A549 (cell line): ENCODE measurements at regions not wholly inside any gene's neighbourhood (a gene's known extent, or its start where the extent isn't known, plus 50 kb on each side); places are given as distances from the start of the nearest gene placed in this dataset.

ENCODE experiments used
- FOSB ChIP-seq: fragments of 250-450 bp; sonication (Bioruptor Pico); IDR thresholded peaks from 2 replicates; pipeline ENCODE4 v1.5.0; 2020; ENCODE audit warnings: mild to moderate bottlenecking, moderate library complexity
- HOXA7 ChIP-seq: fragments of 250-450 bp; sonication (Bioruptor Pico); IDR thresholded peaks from 2 replicates; pipeline ENCODE4 v1.5.0; 2020; ENCODE audit warnings: mild to moderate bottlenecking, moderate library complexity
- MAX ChIP-seq: IDR thresholded peaks from 2 replicates; pipeline ENCODE4 v1.6.1; 2012
- RAD21 ChIP-seq, 2 experiments: fragments of >200 bp in 1 of 2; sonication (Bioruptor Twin) in 1 of 2; formaldehyde crosslinking in 1 of 2; IDR thresholded peaks in 1 of 2; conservative IDR thresholded peaks in 1 of 2; 2 replicates in 1 of 2; 3 replicates in 1 of 2; pipeline ENCODE4 v1.6.1; 2012 to 2018; ENCODE audit warnings: inconsistent platforms in 1 of 2
- RFX5 ChIP-seq: fragments of 450-650 bp; IDR thresholded peaks from 2 replicates; pipeline ENCODE4 v1.7.1; 2014; ENCODE audit warnings: antibody characterized with exemption, mild to moderate bottlenecking, moderate library complexity
- SMC3 ChIP-seq: fragments of >200 bp; sonication (Bioruptor Twin); formaldehyde crosslinking; IDR thresholded peaks from 3 replicates; pipeline ENCODE4 v1.6.1; 2018; ENCODE audit warnings: inconsistent platforms
- TF ChIP-seq, protein P1 (sequence below): fragments of >200 bp; sonication (Bioruptor Twin); formaldehyde crosslinking; IDR thresholded peaks from 3 replicates; pipeline ENCODE4 v1.5.1; 2016

GRCh38 chr3:168517249-168518071 lies 421.7 kb upstream of the GOLIM4 start:
- TF ChIP-seq, protein P1, sequence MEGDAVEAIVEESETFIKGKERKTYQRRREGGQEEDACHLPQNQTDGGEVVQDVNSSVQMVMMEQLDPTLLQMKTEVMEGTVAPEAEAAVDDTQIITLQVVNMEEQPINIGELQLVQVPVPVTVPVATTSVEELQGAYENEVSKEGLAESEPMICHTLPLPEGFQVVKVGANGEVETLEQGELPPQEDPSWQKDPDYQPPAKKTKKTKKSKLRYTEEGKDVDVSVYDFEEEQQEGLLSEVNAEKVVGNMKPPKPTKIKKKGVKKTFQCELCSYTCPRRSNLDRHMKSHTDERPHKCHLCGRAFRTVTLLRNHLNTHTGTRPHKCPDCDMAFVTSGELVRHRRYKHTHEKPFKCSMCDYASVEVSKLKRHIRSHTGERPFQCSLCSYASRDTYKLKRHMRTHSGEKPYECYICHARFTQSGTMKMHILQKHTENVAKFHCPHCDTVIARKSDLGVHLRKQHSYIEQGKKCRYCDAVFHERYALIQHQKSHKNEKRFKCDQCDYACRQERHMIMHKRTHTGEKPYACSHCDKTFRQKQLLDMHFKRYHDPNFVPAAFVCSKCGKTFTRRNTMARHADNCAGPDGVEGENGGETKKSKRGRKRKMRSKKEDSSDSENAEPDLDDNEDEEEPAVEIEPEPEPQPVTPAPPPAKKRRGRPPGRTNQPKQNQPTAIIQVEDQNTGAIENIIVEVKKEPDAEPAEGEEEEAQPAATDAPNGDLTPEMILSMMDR = no peak
- TF ChIP-seq FOSB (CRISPR knock-in tag) (no peak), SMC3 (no peak), MAX (no peak), RAD21 (conservative IDR thresholded peaks at IDR 0.05 in 1 of 2, IDR thresholded peaks at IDR 0.05 in 1 of 2) (no peak), RFX5 (no peak), HOXA7 (CRISPR knock-in tag) (no peak)
